ENCODE measurements at regions not wholly inside any gene's neighbourhood (a gene's known extent, or its start where the extent isn't known, plus 50 kb on each side); places are given as distances from the start of the nearest gene placed in this dataset.

DNA sequence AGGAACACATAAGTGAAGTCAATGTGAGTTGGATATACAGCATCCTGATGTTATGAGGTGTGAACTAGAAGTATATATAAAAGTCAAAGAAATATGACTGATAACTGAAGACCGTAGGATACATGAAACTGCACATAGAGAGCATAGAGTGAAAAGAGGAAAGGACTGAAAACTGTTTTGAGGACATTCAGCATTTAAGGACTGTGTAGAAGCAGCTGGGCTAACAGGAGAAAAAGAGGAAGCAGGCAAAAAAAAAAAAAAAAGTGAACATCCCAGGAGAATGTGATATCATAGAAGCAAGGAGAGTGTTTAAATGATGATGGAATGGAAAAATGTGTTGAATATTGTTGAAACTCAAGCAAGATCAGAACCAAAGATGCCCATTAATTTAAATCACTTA lies 363.5 kb downstream of the PCDH20 start:
- no peak for DNase-seq
- H3K27me3 ChIP-seq = no peaks in the 10 kb centered on the region
- no peak overlapping the region for H3K27ac ChIP-seq
- H3K4me3 ChIP-seq = no peak overlapping the region
- H3K36me3 ChIP-seq = no peaks in the 10 kb centered on the region
- intact Hi-C loops (cut with DNase I; ENCODE audit: low total_unique reads) = no loop called here
- TF ChIP-seq POLR2A (IDR thresholded peaks at IDR 0.05) = no peak
- TF ChIP-seq, protein P1, sequence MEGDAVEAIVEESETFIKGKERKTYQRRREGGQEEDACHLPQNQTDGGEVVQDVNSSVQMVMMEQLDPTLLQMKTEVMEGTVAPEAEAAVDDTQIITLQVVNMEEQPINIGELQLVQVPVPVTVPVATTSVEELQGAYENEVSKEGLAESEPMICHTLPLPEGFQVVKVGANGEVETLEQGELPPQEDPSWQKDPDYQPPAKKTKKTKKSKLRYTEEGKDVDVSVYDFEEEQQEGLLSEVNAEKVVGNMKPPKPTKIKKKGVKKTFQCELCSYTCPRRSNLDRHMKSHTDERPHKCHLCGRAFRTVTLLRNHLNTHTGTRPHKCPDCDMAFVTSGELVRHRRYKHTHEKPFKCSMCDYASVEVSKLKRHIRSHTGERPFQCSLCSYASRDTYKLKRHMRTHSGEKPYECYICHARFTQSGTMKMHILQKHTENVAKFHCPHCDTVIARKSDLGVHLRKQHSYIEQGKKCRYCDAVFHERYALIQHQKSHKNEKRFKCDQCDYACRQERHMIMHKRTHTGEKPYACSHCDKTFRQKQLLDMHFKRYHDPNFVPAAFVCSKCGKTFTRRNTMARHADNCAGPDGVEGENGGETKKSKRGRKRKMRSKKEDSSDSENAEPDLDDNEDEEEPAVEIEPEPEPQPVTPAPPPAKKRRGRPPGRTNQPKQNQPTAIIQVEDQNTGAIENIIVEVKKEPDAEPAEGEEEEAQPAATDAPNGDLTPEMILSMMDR (IDR thresholded peaks at IDR 0.05) = no peak
- H3K9me3 ChIP-seq = no peaks in the 10 kb centered on the region
- no peaks in the 10 kb centered on the region for H3K4me1 ChIP-seq

- TF ChIP-seq, protein P1 (IDR thresholded peaks at IDR 0.05) = no peak
- no peak for TF ChIP-seq POLR2A (IDR thresholded peaks at IDR 0.05)
- Histone ChIP-seq H3K27ac (no peak overlapping the region), H3K36me3 (no peaks in the 10 kb centered on the region), H3K4me3 (no peak overlapping the region), H3K9me3 (no peaks in the 10 kb centered on the region), H3K27me3 (no peaks in the 10 kb centered on the region), H3K4me1 (no peaks in the 10 kb centered on the region)
- DNase-seq = no peak
- intact Hi-C loops (cut with DNase I; ENCODE audit: low total_unique reads) = no loop called here
These were observed 370.4 kb downstream of the PCDH20 start for GRCh38 chr13:61045251-61045650.

- DNase-seq = no peak
- intact Hi-C loops (cut with DNase I; ENCODE audit: low total_unique reads) = no loop called here
- H3K36me3 ChIP-seq = no peaks in the 10 kb centered on the region
- H3K27ac ChIP-seq = no peak overlapping the region
- H3K9me3 ChIP-seq = no peaks in the 10 kb centered on the region
- H3K27me3 ChIP-seq = no peaks in the 10 kb centered on the region
- no peak overlapping the region for H3K4me3 ChIP-seq
- H3K4me1 ChIP-seq = no peaks in the 10 kb centered on the region
- TF ChIP-seq, protein P1 (IDR thresholded peaks at IDR 0.05) = no peak
- no peak for TF ChIP-seq POLR2A (IDR thresholded peaks at IDR 0.05)
These were observed 375.5 kb downstream of the PCDH20 start for GRCh38 chr13:61040181-61040580.

DNA sequence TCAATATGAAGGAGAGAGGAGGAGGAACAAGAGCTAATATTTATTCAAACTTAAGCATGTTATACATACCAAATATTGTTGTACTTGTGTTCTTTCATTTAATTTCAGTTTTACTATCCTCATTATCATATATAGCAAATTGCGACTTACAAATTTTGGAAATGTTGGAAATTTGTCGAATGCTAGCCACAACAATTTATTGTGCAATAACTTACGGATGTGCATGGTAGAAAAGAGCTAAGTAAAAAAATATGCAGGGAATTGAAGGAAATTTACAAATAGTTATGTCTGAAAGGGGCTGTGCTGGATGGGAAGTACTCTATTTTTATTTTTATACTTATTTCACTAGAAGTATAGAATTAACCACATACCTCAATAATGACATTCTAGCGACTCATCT lies 376.3 kb downstream of the PCDH20 start:
- no peaks in the 10 kb centered on the region for H3K27me3 ChIP-seq
- H3K9me3 ChIP-seq = no peaks in the 10 kb centered on the region
- intact Hi-C loops (cut with DNase I; ENCODE audit: low total_unique reads) = no loop called here
- no peak for DNase-seq
- no peak overlapping the region for H3K4me3 ChIP-seq
- no peaks in the 10 kb centered on the region for H3K36me3 ChIP-seq
- H3K4me1 ChIP-seq = no peaks in the 10 kb centered on the region
- TF ChIP-seq, protein P1 (IDR thresholded peaks at IDR 0.05) = no peak
- no peak for TF ChIP-seq POLR2A (IDR thresholded peaks at IDR 0.05)
- H3K27ac ChIP-seq = no peak overlapping the region

DNA sequence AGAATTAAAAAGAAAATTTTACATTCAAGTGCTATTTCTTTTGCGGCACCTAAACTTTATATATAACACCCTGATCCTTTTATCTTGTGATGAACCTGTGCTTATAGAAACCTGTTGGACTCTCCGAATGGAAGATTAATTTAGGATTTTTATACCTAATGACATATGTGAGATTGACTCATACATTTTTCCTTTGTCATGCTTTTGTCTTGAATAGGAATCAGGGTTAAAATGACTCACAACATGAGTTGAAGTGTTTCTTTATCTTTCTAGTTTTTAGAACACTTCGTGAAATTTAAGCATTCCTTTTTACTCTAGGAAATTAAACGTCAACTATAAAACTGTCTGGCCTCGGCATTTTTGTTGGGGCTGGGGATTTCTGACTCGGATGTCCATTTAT lies 378.9 kb downstream of the PCDH20 start:
- DNase-seq = no peak
- Histone ChIP-seq H3K27me3 (no peaks in the 10 kb centered on the region), H3K9me3 (no peaks in the 10 kb centered on the region), H3K36me3 (no peaks in the 10 kb centered on the region), H3K27ac (no peak overlapping the region), H3K4me1 (no peaks in the 10 kb centered on the region), H3K4me3 (no peak overlapping the region)
- intact Hi-C loops (cut with DNase I; ENCODE audit: low total_unique reads) = no loop called here
- TF ChIP-seq, protein P1 (IDR thresholded peaks at IDR 0.05) = no peak
- no peak for TF ChIP-seq POLR2A (IDR thresholded peaks at IDR 0.05)
